ENCODE measurements at regions not wholly inside any gene's neighbourhood (a gene's known extent, or its start where the extent isn't known, plus 50 kb on each side); places are given as distances from the start of the nearest gene placed in this dataset.

- H3K36me3 ChIP-seq (ENCODE audit: insufficient read depth, low read length) = no peaks in the 10 kb centered on the region
- TF ChIP-seq, protein P1, sequence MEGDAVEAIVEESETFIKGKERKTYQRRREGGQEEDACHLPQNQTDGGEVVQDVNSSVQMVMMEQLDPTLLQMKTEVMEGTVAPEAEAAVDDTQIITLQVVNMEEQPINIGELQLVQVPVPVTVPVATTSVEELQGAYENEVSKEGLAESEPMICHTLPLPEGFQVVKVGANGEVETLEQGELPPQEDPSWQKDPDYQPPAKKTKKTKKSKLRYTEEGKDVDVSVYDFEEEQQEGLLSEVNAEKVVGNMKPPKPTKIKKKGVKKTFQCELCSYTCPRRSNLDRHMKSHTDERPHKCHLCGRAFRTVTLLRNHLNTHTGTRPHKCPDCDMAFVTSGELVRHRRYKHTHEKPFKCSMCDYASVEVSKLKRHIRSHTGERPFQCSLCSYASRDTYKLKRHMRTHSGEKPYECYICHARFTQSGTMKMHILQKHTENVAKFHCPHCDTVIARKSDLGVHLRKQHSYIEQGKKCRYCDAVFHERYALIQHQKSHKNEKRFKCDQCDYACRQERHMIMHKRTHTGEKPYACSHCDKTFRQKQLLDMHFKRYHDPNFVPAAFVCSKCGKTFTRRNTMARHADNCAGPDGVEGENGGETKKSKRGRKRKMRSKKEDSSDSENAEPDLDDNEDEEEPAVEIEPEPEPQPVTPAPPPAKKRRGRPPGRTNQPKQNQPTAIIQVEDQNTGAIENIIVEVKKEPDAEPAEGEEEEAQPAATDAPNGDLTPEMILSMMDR (IDR thresholded peaks at IDR 0.05) = no peak
- ATAC-seq (ENCODE audit: poor library complexity) (no peak), DNase-seq (no peak)
- no peak overlapping the region for H3K27ac Mint-ChIP-seq
- no peak overlapping the region for H3K4me3 Mint-ChIP-seq
- no peaks in the 10 kb centered on the region for H3K27me3 ChIP-seq (ENCODE audit: control insufficient read depth in 1 of 2, insufficient read depth in 2 of 2, low read length in 2 of 2)
- H3K4me1 ChIP-seq (ENCODE audit: insufficient read depth, low read length) = no peaks in the 10 kb centered on the region
- H3K9me3 ChIP-seq (ENCODE audit: control insufficient read depth in 1 of 2, insufficient read depth in 1 of 2, low read length in 2 of 2) = no peaks in the 10 kb centered on the region
- no peaks in the 10 kb centered on the region for H3K36me3 Mint-ChIP-seq (ENCODE audit: low read depth)
- CTCF ChIA-PET = no interaction called here
- H3K27me3 Mint-ChIP-seq = peaks cover 13% of the 10 kb centered on the region
- POLR2A ChIA-PET = no interaction called here
- H3K9me3 Mint-ChIP-seq = no peaks in the 10 kb centered on the region
- intact Hi-C loops (cut with DNase I, micrococcal nuclease) = no loop called here
- no peak overlapping the region for H3K27ac ChIP-seq (ENCODE audit: low read depth in 1 of 2, low read length in 2 of 2)
- H3K4me1 Mint-ChIP-seq (ENCODE audit: low read depth) = no peaks in the 10 kb centered on the region
- H3K4me3 ChIP-seq (ENCODE audit: low read length) = no peak overlapping the region
These were observed 321.2 kb upstream of the AZI2 start for GRCh38 chr3:28669870-28670269.

DNA sequence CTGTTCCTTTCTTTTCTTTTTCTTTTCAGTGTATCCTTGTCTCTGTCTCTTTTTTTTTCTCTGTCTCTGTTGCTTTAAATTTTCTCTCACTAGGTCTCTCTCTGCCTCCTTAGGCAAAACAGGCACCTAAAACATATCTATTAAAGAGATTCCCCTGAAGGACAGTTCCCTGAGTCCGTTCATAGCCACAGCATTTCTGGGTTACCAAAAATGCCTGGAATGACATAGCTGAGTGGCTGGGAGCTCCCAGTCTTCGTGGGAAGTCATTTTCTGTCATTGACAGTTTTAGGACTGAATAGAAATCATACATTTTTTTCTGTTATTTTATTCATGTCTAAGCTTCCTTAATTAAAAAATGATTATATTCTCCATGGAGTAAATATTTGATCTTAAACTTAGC is 323.8 kb upstream of the AZI2 start:
- no peak for ATAC-seq (ENCODE audit: poor library complexity)
- CTCF ChIA-PET = no interaction called here

GRCh38 chr3:28673446-28673845 is 324.8 kb upstream of the AZI2 start:
- Mint-ChIP-seq H3K4me1 (ENCODE audit: low read depth) (no peaks in the 10 kb centered on the region), H3K27me3 (peaks cover 5% of the 10 kb centered on the region), H3K9me3 (no peaks in the 10 kb centered on the region), H3K4me3 (no peak overlapping the region), H3K27ac (no peak overlapping the region), H3K36me3 (ENCODE audit: low read depth) (no peaks in the 10 kb centered on the region)
- no peak for ATAC-seq (ENCODE audit: poor library complexity)
- TF ChIP-seq, protein P1 (IDR thresholded peaks at IDR 0.05) = no peak
- H3K9me3 ChIP-seq (ENCODE audit: control insufficient read depth in 1 of 2, insufficient read depth in 1 of 2, low read length in 2 of 2) = peaks cover 0 to 5% of the 10 kb centered on the region in 2 experiments
- H3K4me3 ChIP-seq (ENCODE audit: low read length) = no peak overlapping the region
- POLR2A ChIA-PET = no interaction called here
- H3K4me1 ChIP-seq (ENCODE audit: insufficient read depth, low read length) = no peaks in the 10 kb centered on the region
- CTCF ChIA-PET = no interaction called here
- intact Hi-C loops (cut with DNase I, micrococcal nuclease) = no loop called here
- H3K27ac ChIP-seq (ENCODE audit: low read depth in 1 of 2, low read length in 2 of 2) = no peak overlapping the region
- DNase-seq = no peak
- no peaks in the 10 kb centered on the region for H3K27me3 ChIP-seq (ENCODE audit: control insufficient read depth in 1 of 2, insufficient read depth in 2 of 2, low read length in 2 of 2)
- H3K36me3 ChIP-seq (ENCODE audit: insufficient read depth, low read length) = no peaks in the 10 kb centered on the region

More for the DNA sequence above, 323.8 kb upstream of the AZI2 start:
- Mint-ChIP-seq H3K4me3 (no peak overlapping the region), H3K27ac (no peak overlapping the region), H3K4me1 (ENCODE audit: low read depth) (no peaks in the 10 kb centered on the region), H3K36me3 (ENCODE audit: low read depth) (no peaks in the 10 kb centered on the region), H3K9me3 (no peaks in the 10 kb centered on the region), H3K27me3 (peaks cover 12% of the 10 kb centered on the region)
- Histone ChIP-seq H3K4me3 (ENCODE audit: low read length) (no peak overlapping the region), H3K4me1 (ENCODE audit: insufficient read depth, low read length) (no peaks in the 10 kb centered on the region), H3K36me3 (ENCODE audit: insufficient read depth, low read length) (no peaks in the 10 kb centered on the region), H3K27me3 (ENCODE audit: control insufficient read depth in 1 of 2, insufficient read depth in 2 of 2, low read length in 2 of 2) (no peaks in the 10 kb centered on the region), H3K9me3 (ENCODE audit: control insufficient read depth in 1 of 2, insufficient read depth in 1 of 2, low read length in 2 of 2) (peaks cover 0 to under 1% of the 10 kb centered on the region in 2 experiments), H3K27ac (ENCODE audit: low read depth in 1 of 2, low read length in 2 of 2) (no peak overlapping the region)
- POLR2A ChIA-PET = no interaction called here
- TF ChIP-seq, protein P1 (IDR thresholded peaks at IDR 0.05) = no peak
- DNase-seq = no peak
- intact Hi-C loops (cut with DNase I, micrococcal nuclease) = no loop called here
